Skeletal muscle satellite cell (primary cell): ENCODE measurements at regions not wholly inside any gene's neighbourhood (a gene's known extent, or its start where the extent isn't known, plus 50 kb on each side); places are given as distances from the start of the nearest gene placed in this dataset.

Source experiments
- H3K27me3 ChIP-seq: 2 replicates; pipeline ENCODE4 v1.7.0; 2013; ENCODE audit warnings: low read length; ENCODE audit not compliant: control insufficient read depth, insufficient read depth
- H3K36me3 ChIP-seq: 2 replicates; pipeline ENCODE4 v1.7.0; 2013; ENCODE audit warnings: mild to moderate bottlenecking, control low read depth, low read length; ENCODE audit not compliant: insufficient read depth
- H3K4me1 ChIP-seq: 2 replicates; pipeline ENCODE4 v1.7.0; 2013; ENCODE audit warnings: low read length; ENCODE audit not compliant: control insufficient read depth, insufficient read depth
- H3K4me2 ChIP-seq: 2 replicates; pipeline ENCODE4 v1.7.0; 2013; ENCODE audit warnings: mild to moderate bottlenecking, low read length
- H3K4me3 ChIP-seq: 2 replicates; pipeline ENCODE4 v1.7.0; 2013; ENCODE audit warnings: low read length
- H3K9ac ChIP-seq: 2 replicates; pipeline ENCODE4 v1.7.0; 2013; ENCODE audit warnings: mild to moderate bottlenecking, low read depth, low read length, moderate library complexity
- H3K9me3 ChIP-seq: replicated peaks from 2 replicates; pipeline ENCODE4 v1.7.0; 2013; ENCODE audit warnings: mild to moderate bottlenecking, control low read depth, low read length

DNA sequence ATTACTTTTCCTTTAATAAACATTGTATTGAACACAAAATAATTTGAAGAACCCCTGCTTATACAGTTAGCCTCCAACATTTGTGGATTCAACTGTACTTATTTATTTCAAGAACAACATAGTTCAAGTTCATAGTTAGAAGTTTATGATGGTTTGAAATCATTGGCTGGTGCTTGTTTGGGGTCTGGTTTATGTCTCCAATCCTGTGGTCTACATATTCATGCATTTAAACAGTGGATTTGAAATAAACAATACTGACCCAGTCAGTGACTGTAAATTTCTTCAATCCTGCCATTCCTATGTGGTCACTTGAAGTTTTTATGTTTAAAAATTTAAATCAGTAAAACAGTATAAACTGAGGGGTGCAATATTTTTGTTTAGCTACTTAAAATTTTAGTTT, 145.1 kb upstream of the TRPC7 start:
- Histone ChIP-seq H3K4me1 (no peaks in the 10 kb centered on the region), H3K36me3 (no peaks in the 10 kb centered on the region), H3K9me3 (no peaks in the 10 kb centered on the region), H3K4me3 (no peak overlapping the region), H3K9ac (no peak overlapping the region), H3K4me2 (no peak overlapping the region), H3K27me3 (no peaks in the 10 kb centered on the region)

DNA sequence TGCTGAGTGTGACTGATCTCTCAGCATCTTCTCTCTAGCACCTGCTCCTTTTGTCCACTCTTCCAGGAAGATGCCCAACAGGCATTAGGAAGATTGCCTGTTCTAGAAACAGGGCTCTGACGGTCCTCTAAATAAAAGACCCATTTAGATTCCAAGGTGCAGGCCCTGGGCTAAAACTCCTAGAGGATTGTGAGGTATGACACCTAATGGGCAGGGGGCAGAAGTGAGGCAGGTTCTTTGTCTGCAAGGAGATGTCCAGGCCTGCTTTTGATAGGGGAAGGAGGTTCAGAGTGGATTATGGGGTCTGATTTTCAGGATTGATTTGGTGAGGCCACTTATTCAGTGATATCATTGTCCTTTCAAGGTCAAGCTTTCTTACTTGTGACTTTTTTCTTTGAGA, 140.8 kb upstream of the TRPC7 start:
- no peaks in the 10 kb centered on the region for H3K36me3 ChIP-seq
- H3K9me3 ChIP-seq = no peaks in the 10 kb centered on the region
- no peak overlapping the region for H3K9ac ChIP-seq
- H3K27me3 ChIP-seq = no peaks in the 10 kb centered on the region
- no peak overlapping the region for H3K4me3 ChIP-seq
- no peaks in the 10 kb centered on the region for H3K4me1 ChIP-seq
- H3K4me2 ChIP-seq = no peak overlapping the region

DNA sequence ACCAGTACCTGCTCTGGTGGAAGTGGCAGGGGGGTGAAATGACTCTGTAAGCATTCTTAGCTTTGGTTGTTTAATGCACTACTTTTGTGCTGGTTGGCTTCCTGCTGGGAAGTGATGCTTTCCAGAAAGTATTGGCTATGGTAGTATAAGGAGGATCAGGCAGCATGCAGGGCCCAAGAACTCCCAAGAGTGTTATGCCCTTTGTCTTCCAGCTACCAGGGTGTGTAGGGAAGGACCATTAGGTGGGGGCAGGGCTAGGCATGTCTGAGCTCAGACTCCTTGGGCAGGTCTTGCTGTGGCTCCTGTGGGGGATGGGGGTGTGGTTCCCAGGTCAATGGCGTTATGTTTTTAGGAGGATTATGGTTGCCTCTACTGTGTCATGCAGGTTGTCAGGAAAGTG, 135.8 kb upstream of the TRPC7 start:
- Histone ChIP-seq H3K4me3 (no peak overlapping the region), H3K4me2 (no peak overlapping the region), H3K36me3 (no peaks in the 10 kb centered on the region), H3K9ac (no peak overlapping the region), H3K27me3 (no peaks in the 10 kb centered on the region), H3K4me1 (no peaks in the 10 kb centered on the region), H3K9me3 (no peaks in the 10 kb centered on the region)

DNA sequence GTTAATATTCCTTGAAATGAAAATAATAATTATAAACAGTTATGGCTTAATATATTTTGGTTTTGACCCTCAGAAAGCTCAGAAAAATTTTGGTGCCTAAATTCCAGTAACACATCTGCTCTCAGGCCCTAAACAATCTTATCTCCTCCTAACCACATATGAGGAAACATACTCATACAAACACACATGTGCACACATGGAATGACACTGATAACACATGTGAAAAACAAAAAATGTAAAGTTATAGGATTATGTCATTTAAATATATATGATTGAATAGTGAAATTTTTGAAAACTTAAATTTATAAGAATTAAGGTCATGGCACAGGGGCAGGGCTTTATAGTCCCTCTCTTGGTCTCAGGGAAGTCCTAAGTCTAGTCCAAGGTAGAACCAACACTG, 127.2 kb upstream of the TRPC7 start:
- Histone ChIP-seq H3K4me2 (no peak overlapping the region), H3K4me3 (no peak overlapping the region), H3K36me3 (no peaks in the 10 kb centered on the region), H3K9ac (no peak overlapping the region), H3K4me1 (no peaks in the 10 kb centered on the region), H3K9me3 (no peaks in the 10 kb centered on the region), H3K27me3 (no peaks in the 10 kb centered on the region)

DNA sequence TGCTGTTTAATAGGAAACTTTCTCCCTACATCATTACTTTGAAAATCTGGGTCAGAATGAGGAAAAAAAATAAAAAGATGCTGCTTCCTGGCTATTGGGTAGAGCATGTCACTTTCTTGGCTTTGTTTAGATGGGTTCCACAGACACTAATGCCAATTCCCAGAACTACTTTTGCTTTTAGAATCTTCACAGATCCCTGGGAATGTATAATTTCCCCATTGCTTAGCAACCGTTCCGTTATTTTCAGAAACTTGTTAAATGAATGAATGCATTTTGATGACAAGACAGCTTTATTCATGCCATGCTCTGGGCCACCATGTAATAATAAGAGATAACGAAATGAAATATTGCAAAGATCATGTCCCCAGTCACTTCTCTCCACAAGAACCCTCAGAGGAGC, 126.5 kb upstream of the TRPC7 start:
- no peak overlapping the region for H3K4me3 ChIP-seq
- H3K9me3 ChIP-seq = no peaks in the 10 kb centered on the region
- H3K36me3 ChIP-seq = no peaks in the 10 kb centered on the region
- H3K9ac ChIP-seq = no peak overlapping the region
- H3K27me3 ChIP-seq = no peaks in the 10 kb centered on the region
- H3K4me1 ChIP-seq = no peaks in the 10 kb centered on the region
- H3K4me2 ChIP-seq = no peak overlapping the region

DNA sequence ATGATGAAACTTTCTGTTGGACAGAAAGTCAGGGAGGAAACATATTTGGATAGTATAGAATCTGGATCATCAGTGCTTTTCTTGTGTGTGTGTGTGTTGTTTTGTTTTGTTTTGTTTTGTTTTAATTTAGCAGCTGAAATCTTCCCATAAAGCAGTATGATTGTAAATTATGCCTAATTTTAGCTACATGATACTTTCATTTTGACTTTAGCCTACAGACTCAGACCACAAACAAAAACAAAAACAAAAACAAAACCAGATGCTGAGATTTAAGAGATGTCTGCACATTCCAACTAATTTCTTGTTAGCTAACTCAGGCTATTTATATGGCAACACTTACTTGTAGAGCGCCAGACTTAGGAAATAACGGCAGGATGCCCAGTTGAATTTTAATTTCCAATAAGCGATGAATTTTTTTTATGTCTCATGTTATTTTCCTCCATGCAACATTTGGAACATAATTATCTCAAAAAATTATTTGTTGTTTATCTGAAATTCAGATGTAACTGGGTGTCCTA, 119.5 kb upstream of the TRPC7 start:
- H3K4me1 ChIP-seq = no peaks in the 10 kb centered on the region

GRCh38 chr5:136482206-136482605, 116.9 kb upstream of the TRPC7 start:
- H3K4me2 ChIP-seq = no peak overlapping the region
- no peaks in the 10 kb centered on the region for H3K4me1 ChIP-seq
- peaks cover 4% of the 10 kb centered on the region for H3K27me3 ChIP-seq
- H3K4me3 ChIP-seq = no peak overlapping the region
- H3K36me3 ChIP-seq = no peaks in the 10 kb centered on the region
- H3K9me3 ChIP-seq = no peaks in the 10 kb centered on the region
- H3K9ac ChIP-seq = no peak overlapping the region

More for the DNA sequence above, 119.5 kb upstream of the TRPC7 start:
- Histone ChIP-seq H3K4me3 (no peak overlapping the region), H3K27me3 (peaks cover 4% of the 10 kb centered on the region), H3K9ac (no peak overlapping the region), H3K4me2 (no peak overlapping the region), H3K36me3 (no peaks in the 10 kb centered on the region), H3K9me3 (no peaks in the 10 kb centered on the region)

GRCh38 chr5:136474466-136474865, 109.1 kb upstream of the TRPC7 start:
- Histone ChIP-seq H3K9ac (no peak overlapping the region), H3K27me3 (no peaks in the 10 kb centered on the region), H3K4me3 (no peak overlapping the region), H3K4me1 (no peaks in the 10 kb centered on the region), H3K9me3 (no peaks in the 10 kb centered on the region), H3K36me3 (no peaks in the 10 kb centered on the region), H3K4me2 (no peak overlapping the region)

DNA sequence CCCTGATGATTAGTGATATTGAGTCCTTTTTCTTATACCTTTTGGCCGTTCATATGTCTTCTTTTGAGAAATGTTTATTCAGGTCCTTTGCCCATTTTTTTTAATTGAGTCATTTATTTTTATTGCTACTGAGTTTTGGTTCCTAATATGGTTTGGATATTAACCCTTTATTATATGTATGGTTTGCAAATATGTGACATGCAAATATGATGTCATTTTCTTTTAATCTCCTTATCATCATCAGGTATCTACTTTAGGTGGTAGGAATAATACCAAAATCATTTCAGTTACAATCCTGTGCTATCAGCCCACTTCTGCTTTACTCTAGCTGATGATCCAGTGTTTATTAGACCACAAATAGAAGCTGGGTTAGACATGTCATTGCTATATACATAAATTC, 102.3 kb upstream of the TRPC7 start:
- H3K4me1 ChIP-seq = no peaks in the 10 kb centered on the region
- no peak overlapping the region for H3K4me2 ChIP-seq
- H3K9me3 ChIP-seq = no peaks in the 10 kb centered on the region
- H3K27me3 ChIP-seq = no peaks in the 10 kb centered on the region
- no peak overlapping the region for H3K9ac ChIP-seq
- H3K36me3 ChIP-seq = no peaks in the 10 kb centered on the region
- no peak overlapping the region for H3K4me3 ChIP-seq

- H3K4me3 ChIP-seq = no peak overlapping the region
Measured at GRCh38 chr5:136466041-136466415, 100.7 kb upstream of the TRPC7 start.

DNA sequence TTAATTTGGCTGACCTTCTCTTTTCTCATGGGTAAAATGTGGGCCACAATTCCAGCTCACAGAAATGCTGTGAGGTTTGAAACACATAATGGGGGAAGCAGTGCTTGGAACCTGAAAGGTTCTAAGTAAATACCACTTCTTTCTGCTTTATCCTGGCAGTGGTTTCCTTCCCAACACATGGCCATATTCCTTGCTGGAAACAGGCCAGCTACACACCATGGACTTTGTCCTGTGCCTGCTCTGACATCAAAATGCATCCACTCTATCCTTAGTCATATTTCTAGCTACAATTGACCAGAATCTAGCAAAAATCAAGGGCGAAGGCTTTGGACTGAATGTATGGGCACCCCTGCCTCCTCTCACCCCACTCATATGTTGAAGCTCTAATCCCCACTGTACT, 93.1 kb upstream of the TRPC7 start:
- no peaks in the 10 kb centered on the region for H3K4me1 ChIP-seq
- H3K9ac ChIP-seq = no peak overlapping the region
- no peak overlapping the region for H3K4me2 ChIP-seq
- no peaks in the 10 kb centered on the region for H3K27me3 ChIP-seq
- no peaks in the 10 kb centered on the region for H3K36me3 ChIP-seq
- H3K4me3 ChIP-seq = no peak overlapping the region
- no peaks in the 10 kb centered on the region for H3K9me3 ChIP-seq

More at GRCh38 chr5:136466041-136466415, 100.7 kb upstream of the TRPC7 start:
- H3K4me2 ChIP-seq = no peak overlapping the region
- no peaks in the 10 kb centered on the region for H3K27me3 ChIP-seq
- H3K36me3 ChIP-seq = no peaks in the 10 kb centered on the region
- H3K9me3 ChIP-seq = no peaks in the 10 kb centered on the region
- H3K4me1 ChIP-seq = no peaks in the 10 kb centered on the region
- H3K9ac ChIP-seq = no peak overlapping the region

DNA sequence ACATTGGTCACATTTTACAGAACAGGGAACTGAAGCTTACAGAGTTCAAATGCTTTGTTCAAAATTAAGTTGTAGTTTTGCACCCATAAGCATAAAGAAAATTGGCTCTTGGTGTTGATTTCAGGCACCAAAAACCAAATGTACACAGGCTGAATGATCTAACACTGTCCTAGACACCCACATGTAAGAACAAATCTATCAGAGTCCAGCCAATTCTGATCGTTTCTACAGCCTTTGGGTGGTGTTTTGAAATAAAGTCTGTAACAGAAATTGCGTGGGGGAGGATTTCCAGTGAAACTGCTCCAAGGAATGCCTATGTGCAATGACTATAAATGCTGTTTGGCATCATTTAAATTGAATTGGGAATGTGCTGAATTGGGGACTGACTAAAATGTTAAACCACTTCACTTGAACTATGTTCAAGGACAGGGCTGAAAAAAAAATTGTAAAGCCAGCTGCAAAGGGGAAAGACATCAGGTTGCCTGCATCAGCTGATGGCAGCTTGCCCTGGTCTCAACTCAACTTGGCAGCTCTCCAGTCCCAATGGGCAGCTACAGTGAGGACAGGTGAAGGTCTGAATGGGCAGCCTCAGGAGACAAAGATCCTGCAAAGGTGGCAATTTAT, 92.2 kb upstream of the TRPC7 start:
- Histone ChIP-seq H3K27me3 (no peaks in the 10 kb centered on the region), H3K4me2 (no peak overlapping the region)

More for the DNA sequence above, 92.2 kb upstream of the TRPC7 start:
- Histone ChIP-seq H3K4me3 (no peak overlapping the region), H3K4me1 (no peaks in the 10 kb centered on the region), H3K9me3 (no peaks in the 10 kb centered on the region), H3K9ac (no peak overlapping the region), H3K36me3 (no peaks in the 10 kb centered on the region)
